ENCODE measurements at regions not wholly inside any gene's neighbourhood (a gene's known extent, or its start where the extent isn't known, plus 50 kb on each side); places are given as distances from the start of the nearest gene placed in this dataset.
A peak's percentile ranks its signal among the peaks of the same experiment; 100 is the strongest.
"Not testable (repeated sequence)": the region's sequence is repeated elsewhere in the genome, so short reads cannot be mapped to it uniquely, and the experiment has no call there.

DNA sequence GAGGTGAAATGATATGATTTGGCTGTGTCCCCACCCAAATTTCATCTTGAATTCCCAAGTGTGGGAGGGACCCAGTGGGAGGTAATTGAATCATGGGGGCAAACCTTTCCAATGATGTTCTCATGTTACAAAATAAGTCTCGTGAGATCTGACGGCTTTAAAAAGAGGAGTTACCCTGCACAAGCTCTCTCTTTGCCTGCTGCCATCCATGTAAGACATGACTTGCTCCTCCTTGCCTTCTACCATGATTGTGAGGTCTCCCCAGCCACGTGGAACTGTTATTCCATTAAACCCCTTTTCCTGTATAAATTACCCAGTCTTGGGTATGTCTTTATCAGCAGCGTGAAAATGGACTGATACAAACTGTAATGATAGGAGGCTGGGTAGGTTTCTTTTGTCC, 145.1 kb downstream of the AKR1D1 start:
- DNase-seq, result not testable (repeated sequence)

DNA sequence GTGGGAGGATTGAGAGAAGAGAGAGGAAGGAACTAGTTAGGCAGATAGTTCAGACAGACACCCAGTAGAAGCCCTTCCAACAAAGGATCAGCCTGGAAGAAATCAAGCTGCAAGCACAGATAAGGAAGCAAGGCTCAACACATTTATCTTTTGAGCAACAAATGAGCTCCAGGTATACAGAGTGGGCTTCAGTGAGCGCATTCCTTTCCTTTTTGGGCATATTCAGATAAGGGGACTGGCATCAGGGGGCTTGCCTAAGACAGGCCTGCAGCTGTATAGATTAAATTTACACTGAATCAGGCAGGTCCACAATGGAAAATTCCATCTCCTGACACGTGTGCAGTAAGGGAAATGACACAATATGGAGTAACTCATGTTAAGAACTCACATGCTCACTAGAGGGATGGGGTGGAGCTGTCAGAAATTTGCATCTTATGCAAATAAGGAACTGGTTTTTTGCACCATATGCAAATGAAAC, 147.2 kb downstream of the AKR1D1 start:
- DNase-seq, result no peak

DNA sequence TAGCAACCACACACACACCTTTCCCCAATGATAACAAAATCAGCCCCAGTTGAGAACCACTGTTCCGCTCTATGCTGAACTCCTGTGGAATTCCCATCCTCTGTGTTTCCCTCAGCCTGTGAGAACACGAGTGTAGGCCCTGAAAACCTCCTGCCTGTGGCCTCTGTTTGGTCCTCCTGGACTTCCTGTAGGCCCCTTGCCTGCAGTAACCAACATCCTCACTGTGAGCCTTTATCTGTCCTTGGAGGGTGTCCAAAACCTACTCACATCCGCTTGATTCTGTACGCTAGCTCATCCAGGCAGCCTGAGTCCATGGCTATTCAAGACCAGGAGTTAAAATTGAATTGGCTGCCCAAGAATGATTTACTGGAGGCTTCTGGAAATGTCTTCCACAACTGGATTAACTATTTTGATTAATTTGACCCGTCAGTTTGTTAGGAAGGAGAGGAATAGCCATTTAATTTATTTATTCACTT, 149.8 kb downstream of the AKR1D1 start:
- DNase-seq, result no peak

DNA sequence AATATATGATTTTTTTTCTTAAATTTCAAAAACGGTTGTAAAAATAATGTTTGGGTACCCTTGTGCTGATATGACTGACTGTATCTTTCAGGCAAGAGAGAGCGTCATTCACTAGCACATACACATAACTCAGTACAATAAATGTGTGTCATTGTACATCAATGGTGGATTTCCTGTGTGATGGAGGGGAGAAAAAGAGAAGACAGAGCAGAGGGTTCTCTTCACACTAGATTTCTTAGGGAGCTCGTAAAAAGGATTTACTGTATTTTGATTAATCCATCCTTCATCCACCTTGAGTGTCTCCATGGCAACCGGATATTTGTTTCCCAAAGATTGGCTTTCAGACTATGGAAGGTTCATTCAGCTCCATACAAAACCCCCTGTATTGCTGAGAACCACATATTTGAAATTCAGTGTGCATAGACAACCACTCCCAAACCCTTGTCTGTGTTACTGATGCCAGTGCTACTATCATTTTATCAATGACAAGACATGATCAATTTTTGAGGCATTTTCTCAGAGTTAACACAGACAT, 150.6 kb downstream of the AKR1D1 start:
- DNase-seq, result no peak

DNA sequence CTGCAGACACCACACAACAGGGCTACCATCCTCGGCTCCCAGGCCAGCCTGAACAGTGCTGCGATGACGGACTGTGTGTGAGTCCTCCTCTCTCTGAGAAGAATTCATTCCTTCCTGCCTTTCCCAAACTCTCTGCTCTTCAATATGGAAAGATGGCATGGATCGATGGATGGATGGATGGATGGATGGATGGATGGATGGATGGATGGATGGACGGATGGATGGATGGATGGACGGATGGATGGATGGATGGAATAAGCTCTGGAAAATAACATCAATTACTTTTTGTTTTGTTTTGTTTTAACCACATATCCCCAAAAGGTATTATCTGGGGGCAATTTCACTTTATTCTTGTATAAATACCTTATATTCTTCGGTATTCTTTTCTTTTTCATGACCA, 151.9 kb downstream of the AKR1D1 start:
- DNase-seq, result no peak

DNA sequence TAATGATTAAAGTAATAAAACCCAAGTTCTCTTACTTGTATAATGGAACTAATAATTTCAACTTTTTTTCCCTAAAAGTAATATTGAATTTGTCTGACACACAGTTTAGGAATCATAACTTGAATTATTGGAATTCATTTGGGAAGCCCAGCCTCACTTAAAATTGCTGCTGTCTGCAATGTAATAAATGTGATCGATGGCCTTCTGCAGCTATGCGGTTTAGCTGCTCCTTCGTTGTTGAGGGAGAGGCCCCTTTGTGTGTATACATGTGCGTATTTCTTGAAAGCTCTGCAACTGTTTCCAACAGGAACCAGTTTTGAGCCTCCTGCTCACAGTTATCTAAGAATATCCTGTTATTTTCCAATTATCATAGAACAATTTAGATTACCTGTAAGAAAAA, 152.5 kb downstream of the AKR1D1 start:
- DNase-seq, result no peak

DNA sequence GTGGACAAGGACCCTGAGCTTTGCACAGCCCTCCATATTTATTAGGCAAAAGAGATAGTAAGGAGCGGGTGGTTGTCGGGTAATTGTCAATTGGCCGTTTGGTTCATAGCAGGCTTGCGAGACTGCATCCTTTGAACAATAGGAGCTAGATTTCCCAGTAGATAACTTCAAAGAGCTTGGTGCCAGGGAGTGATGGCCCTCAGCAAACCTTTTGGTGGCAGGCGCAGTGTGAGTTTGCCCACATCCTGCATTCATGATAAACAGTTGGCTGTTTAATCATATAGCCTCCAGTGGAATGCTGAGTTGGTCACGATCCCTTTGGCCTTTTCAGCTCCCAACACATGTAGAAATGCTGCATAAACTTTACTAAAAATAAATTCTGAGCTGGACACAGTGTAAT, 156.9 kb downstream of the AKR1D1 start:
- no peak for DNase-seq

DNA sequence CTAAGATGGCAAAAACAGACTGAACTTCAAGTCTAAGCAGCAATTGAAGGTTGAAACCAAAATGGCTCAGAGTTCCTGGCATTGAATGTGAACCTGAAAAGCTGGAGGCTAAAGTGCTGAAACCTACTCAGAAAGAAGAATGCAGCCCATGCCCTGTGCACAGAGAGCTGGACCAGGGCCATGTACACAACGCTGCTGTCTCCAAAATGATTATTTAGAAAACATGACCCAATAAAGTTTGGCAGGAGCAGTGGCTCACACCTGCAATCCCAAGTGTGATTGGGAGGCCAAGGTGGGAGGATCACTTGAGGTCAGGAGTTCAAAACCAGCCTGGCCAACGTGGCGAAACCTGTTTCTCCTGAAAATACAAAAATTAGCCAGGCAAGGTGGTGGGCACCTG, 158.9 kb downstream of the AKR1D1 start:
- DNase-seq, result no peak

DNA sequence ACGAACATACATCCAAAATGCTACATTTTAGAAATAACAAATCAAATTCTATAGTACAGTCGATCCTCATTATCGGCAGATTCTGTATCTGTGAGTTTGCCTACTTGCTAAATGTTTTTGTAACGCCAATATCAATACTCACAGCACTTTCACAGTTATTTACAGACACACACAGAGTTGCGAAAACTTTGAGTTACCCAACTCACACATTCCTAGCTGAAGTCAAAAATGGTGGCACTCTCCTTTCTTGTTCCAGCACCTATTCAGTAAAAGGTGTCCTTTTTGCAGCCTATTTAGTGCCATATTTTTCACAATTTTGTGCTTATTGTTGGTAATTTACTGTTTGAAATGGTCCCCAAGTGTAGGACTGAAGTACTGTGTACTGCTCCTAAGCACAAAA, 161.7 kb downstream of the AKR1D1 start:
- DNase-seq, result no peak

DNA sequence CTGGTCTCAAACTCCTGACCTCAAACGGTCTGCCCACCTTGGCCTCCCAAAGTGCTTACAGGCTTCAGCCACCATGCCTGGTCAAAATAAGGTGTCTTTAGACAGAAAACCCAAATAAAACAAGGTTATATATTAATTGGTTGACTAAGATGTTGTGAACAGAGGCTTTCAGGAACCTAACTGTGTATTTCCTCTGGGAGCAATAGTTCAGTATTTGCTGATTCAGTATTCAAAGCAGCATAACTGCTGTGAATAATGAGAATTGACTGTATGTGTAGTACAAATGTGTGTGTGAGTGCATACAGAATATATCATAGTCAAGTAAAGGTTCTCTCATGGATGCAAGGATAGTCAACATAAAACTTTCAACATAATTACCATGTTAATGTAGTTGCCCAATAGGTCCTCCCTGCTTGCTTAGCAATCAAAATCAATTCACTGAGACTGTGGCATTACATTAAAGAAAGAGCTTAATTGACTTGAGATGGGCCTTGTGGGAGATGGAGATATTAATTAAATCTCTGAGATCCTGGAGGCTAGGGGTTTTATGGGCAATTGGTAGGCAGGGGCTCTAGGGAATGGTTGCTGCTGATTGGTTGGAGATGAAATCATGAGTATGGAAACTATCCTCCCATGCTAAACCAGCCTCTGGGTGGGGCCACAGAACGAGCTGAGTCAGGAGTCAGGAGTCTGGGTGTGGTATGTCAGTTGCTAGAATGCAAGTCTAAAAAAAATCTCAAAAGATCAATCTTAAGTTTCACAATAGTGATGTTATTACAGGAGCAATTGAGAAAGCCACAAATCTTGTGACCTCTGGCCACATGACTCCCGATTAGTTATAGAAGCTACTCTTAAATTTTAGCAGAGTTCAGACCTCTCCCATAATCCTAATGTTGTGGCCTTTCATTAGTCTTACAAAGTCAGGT, 162.7 kb downstream of the AKR1D1 start:
- DNase-seq, result no peak

DNA sequence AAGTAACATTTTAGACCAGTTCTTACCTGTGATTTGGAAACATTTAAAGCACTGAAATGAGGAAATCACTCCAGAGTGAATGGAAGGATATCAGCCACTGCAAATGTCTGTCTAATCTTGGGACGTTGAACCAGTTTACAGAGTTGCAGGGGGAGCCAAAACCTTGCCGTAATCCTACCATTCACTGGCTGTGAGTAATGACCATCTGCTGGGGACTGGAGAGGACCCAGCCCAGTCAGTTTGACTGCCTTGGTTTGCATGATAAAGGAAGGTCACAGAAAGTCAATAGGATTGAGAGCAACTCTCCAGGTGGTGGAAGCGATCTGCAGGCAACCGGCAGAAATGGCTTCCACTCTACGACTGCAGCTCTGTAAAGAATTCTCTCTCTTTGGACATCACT, 167.2 kb downstream of the AKR1D1 start:
- peak; percentile 82 for DNase-seq

DNA sequence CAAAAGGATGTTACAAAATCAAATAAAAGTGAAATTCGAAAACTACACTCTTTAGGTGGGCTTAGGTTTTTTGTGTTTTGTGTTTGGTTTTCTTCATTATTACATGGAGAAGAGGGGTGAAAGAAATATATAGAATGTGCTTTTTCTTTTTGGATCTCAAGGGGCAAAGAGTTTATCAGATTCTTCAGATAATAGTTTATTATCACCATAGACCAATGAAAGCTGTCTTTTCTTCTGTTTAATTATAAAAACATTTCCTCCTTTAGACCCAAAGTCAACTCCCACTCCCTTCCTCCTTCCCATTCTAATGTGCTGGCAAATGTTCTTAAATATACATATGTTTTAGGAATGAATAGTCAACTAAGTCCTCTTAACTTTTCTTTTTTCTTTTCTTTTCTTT, 167.6 kb downstream of the AKR1D1 start:
- DNase-seq, result no peak

DNA sequence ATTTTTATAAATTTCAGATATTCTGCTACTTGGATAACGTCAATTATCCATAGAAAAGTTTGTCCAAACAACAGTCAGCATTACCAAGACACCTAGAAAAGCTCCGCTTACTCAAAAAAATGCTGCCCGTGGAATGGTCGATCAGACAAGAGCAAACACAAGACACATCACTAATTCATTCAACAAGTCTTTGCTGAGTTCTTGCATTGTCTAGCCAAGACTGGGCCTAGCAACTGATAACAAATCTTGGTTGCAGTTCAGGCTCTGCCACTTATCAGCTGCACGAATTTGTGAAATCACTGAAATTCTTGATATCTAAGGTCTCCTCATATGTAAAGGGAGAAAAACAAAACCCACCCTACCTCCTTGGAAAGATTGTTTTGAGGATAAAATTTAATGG, 168.3 kb downstream of the AKR1D1 start:
- DNase-seq, result no peak

DNA sequence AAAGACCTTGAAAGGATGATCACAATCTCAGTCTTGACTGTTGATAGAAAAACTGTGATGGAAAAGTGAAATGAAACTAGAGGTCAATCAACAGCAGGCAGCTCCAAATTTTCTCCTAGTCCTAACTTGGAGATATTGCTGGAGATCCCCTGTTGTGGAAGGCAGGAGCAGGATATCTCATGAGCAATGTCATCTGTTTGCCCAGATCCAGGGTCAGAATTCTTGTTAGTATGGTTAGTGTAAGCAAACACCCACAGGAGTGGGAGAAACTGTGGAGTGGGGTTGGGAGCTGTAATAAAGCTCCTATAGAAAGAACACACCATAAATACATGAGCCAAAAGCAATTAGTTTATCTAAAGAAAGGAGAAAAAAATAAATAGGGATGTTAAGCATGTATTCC, 169.0 kb downstream of the AKR1D1 start:
- DNase-seq, result no peak

DNA sequence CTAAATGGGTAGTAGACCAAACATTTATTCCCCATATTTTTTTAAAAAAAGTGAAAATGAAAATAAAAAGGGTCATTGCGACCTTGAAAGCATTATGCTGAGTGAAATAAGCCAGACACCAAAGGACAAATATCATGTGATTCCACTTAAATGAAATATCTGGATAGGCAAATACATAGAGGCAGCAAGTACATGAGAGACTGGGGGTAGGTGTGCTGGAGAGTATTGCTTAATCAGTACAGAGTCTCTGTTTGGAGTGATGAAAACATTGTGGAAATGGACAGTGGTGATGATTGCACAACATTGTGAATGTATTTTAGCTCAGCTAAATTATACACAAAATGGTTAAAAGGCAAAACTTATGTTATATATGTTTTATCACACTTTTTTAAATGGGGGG, 169.4 kb downstream of the AKR1D1 start:
- no peak for DNase-seq

DNA sequence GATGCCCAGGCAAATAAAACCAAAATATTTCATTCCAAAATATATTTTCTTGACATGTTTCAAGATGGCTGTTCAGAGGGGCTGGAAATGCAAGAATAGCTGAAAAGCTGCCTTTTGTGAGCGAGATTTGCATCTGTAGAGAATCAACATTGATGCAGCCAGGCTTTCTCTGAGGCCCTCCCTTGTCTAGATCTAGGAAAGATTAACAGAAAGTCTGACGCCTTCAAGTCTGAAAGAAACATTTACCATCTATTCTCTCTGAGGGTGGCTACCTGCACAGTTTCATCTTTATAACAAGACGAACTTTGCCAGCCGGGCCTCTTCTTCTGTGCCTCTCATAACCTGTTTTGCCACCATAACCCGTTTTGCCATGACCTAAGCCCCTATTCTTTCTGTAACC, 170.2 kb downstream of the AKR1D1 start:
- no peak for DNase-seq

DNA sequence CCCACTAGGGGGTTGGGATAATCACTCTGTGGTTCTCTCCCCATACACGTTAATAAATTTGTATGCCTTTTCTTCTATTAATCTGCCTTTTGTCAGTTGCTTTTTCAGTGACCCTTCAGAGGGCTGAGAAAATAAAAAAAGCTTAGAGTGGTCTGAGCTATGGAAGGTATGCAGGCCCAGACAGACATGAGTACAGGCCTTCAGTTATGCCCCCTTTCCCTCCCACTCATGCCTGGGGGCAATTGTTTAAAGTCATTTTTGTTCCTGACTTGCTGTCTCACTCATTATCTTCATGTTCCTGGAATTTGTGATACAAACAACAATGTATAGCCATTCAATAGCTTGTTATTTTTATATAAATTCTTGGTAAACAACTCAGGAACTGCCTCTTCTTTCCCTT, 170.8 kb downstream of the AKR1D1 start:
- no peak for DNase-seq

DNA sequence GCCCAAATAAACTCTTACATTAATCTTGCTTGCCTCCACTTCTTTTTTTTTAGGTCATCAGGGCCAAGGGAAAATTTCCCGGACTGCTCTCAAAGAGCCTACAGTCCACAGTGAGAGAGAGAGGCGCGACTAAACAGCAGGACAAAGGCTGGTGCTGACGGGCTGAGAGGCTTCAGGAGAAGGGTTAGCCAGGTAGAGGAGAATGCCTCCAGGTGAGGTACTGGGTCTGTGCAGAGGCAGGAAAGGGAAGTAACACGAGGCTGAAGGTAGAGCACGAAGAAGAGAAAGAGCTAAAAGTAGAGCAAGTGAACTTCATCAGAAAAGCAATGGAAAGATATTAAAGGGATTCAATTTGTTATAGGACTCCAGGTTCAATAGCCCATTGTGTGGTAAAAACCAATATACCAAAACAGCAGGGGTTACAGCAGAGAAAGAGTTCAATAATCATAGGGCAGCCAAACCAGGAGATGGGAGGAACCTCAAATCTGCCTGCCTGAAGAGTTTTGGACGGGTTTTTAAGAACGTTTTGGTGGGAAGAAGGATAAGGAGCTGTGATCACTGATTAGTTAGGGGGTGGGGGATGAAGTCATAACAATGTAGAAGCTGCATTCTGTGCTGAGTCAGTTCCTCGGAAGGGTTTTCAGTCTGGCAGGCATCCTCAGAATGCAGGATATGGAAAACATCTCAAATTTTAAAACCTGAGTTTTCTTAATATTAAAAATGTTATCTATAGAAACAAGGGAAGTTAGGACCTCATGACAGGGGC, 171.5 kb downstream of the AKR1D1 start:
- no peak for DNase-seq

DNA sequence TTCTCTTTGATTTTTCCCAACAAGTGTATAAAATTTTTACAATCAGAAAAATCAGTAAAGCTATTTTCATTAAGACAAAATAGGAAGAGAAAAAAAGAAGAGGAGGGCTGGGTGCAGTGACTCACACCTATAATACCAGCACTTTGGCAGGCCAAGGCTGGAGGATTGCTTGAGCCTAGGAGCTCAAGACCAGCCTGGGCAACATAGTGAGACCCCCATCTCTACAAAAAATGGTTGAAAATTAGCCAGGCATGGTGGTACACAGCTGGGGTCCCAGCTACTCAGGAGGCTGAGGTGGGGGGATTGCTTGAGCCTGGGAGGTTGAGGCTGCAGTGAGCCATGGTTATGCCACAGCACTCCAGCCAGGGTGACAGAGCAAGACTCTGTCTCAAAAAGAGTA, 172.3 kb downstream of the AKR1D1 start:
- DNase-seq, result no peak

DNA sequence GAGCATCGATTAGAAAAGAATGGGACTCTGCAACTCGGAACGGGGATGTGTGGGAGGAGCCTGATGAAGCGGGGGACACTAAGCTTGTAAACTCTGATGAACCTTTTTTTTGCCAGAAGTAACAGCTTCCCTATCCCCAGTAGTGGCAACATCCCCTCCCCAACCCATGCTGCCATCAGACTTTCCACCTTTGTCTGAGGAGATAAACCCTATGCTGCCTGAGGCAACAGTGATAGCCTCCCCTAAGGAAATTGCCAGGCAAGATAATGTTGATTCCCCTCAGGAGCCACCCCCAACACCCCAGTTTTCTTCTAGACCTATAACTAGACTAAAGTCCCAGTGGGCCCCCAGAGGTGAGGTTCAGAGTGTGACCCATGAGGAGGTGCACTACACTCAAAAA, 173.7 kb downstream of the AKR1D1 start:
- no peak for DNase-seq

DNA sequence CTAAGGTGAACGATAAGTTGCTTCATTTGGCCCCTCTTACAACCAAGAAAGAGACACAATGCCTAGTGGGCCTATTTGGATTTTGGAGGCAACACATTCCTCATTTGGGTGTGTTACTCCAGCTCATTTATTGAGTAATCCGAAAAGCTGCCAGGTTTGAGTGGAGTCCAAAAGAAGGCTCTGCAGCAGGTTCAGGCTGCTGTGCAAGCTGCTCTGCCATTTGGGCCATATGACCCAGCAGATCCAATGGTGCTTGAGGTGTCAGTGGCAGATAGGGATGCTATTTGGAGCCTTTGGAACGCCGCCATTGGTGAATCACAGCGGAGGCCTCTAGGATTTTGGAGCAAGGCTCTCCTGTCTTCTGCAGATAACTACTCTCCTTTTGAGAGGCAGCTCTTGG, 176.4 kb downstream of the AKR1D1 start:
- not testable (repeated sequence) for DNase-seq

DNA sequence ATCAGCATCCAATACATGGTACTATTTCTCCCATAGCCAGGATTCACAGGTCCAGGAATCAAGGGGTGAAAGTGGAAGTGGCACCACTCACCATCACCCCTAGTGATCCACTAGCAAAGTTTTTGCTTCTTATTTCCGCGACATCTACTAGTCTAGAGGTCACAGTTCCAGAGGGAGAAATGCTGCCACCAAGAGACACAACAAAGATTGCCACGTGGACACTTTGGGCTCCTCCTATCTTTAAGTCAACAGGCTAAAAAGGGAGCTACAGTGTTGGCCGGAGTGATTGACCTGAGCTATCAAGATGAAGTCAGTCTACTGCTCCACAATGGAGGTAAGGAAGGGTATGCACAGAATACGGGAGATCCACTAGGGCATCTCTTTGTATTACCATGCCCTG, 178.2 kb downstream of the AKR1D1 start:
- no peak for DNase-seq

DNA sequence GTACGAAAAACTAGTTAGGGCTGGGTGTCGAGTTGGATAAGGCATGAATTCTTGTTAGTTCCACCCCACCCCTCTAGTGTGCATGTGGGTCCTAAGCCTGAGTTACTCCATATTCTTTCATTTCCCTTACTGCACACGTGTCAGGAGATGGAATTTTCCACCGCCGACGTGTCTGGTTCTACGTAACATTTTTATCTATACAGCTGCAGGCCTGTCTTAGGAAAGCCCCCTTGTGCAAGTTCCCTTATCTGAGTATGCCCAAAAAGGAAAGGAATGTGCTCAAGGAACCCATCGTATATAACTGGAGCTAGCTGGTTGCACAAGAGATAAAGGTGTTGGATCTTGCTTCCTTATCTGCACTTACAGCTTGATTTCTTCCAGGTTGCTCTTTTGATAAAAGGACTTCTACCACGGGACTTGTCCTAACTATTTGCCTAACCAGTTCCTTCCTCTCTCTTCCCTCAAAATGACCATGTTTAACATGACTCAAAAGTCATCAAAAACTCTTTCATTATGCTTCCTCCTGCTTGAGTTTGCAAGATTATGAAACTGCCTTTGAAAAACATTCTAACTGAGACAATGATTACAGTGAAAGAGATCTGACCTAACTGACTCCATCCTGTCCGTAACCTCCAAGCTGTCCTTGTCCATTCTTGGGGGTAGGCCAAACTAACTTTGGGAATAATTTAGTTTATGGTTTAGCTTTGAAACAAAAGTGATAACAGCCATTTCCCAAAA, 181.4 kb downstream of the AKR1D1 start:
- no peak for DNase-seq

Data from NCI-H524 treated with DMSO at 0.1 percent for 48 hours (cell line).